WTC11 (cell line): ENCODE measurements at regions not wholly inside any gene's neighbourhood (a gene's known extent, or its start where the extent isn't known, plus 50 kb on each side); places are given as distances from the start of the nearest gene placed in this dataset.

Source experiments
- ATAC-seq: fragments of 200-7000 bp; cut with Tn5 transposase; 2 replicates; pipeline ENCODE4 v1.10.0; 2021; ENCODE audit warnings: mild to moderate bottlenecking, moderate library complexity
- CTCF ChIA-PET: fragments of 300-600 bp; sonication (Branson Sonifier 250); formaldehyde crosslinking; loops from one replicate; lab custom pipeline; 2021; ENCODE audit warnings: antibody characterized with exemption; lab: Charles Lee
- POLR2A ChIA-PET: fragments of 350-600 bp; sonication (Branson Sonifier 250); formaldehyde crosslinking; loops from one replicate; lab custom pipeline; 2021; ENCODE audit warnings: antibody characterized with exemption; lab: Charles Lee
- DNase-seq: peaks from one replicate; pipeline ENCODE4 v3.0.0; 2021; ENCODE audit warnings: low spot score
- H3K27ac Mint-ChIP-seq: 2 replicates; pipeline ENCODE4 v1.8.0; 2021; ENCODE audit warnings: mixed read lengths
- H3K27me3 Mint-ChIP-seq: 2 replicates; pipeline ENCODE4 v1.8.0; 2021; ENCODE audit warnings: low read depth, mild to moderate bottlenecking, moderate library complexity, mixed read lengths
- H3K36me3 Mint-ChIP-seq: 2 replicates; pipeline ENCODE4 v1.8.0; 2021; ENCODE audit warnings: mixed read lengths
- H3K4me1 Mint-ChIP-seq: 2 replicates; pipeline ENCODE4 v1.8.0; 2022; ENCODE audit warnings: mixed read lengths
- H3K4me3 Mint-ChIP-seq: 2 replicates; pipeline ENCODE4 v1.8.0; 2021; ENCODE audit warnings: mild to moderate bottlenecking, moderate library complexity, mixed read lengths
- H3K9me3 Mint-ChIP-seq: 2 replicates; pipeline ENCODE4 v1.8.0; 2021; ENCODE audit warnings: mixed read lengths
- ATF3 ChIP-seq: sonication (generic); formaldehyde crosslinking; conservative IDR thresholded peaks from 2 replicates; pipeline ENCODE4 v1.8.1; 2022; ENCODE audit warnings: mild to moderate bottlenecking, missing genetic modification reagents
- CREM ChIP-seq: sonication (generic); formaldehyde crosslinking; IDR thresholded peaks from 2 replicates; pipeline ENCODE4 v1.8.1; 2022; ENCODE audit warnings: mild to moderate bottlenecking, missing genetic modification reagents, moderate library complexity
- E2F4 ChIP-seq: sonication (generic); formaldehyde crosslinking; IDR thresholded peaks from 2 replicates; pipeline ENCODE4 v1.8.1; 2022; ENCODE audit warnings: low read depth, mild to moderate bottlenecking, moderate library complexity, missing genetic modification reagents, borderline replicate concordance
- ESRRA ChIP-seq: sonication (generic); formaldehyde crosslinking; IDR thresholded peaks from 2 replicates; pipeline ENCODE4 v1.8.1; 2022; ENCODE audit warnings: mild to moderate bottlenecking, missing genetic modification reagents, borderline replicate concordance
- FOXK1 ChIP-seq: sonication (generic); formaldehyde crosslinking; IDR thresholded peaks from 2 replicates; pipeline ENCODE4 v1.8.0; 2022; ENCODE audit warnings: mild to moderate bottlenecking, moderate library complexity, missing genetic modification reagents
- GABPB1 ChIP-seq: sonication (generic); formaldehyde crosslinking; IDR thresholded peaks from 2 replicates; pipeline ENCODE4 v1.8.1; 2023; ENCODE audit warnings: mild to moderate bottlenecking, missing genetic modification reagents
- GTF2I ChIP-seq: fragments of 250-450 bp; sonication (Bioruptor Pico); conservative IDR thresholded peaks from 2 replicates; pipeline ENCODE4 v1.4.0; 2021; ENCODE audit warnings: mild to moderate bottlenecking
- HMGA2 ChIP-seq: fragments of 250-450 bp; sonication (Bioruptor Pico); IDR thresholded peaks from 2 replicates; pipeline ENCODE4 v1.4.0; 2021; ENCODE audit warnings: mild to moderate bottlenecking, moderate library complexity
- MAX ChIP-seq: sonication (generic); formaldehyde crosslinking; IDR thresholded peaks from 2 replicates; pipeline ENCODE4 v1.8.0; 2022; ENCODE audit warnings: mild to moderate bottlenecking, missing genetic modification reagents
- NFATC4 ChIP-seq: fragments of 250-450 bp; sonication (Bioruptor Pico); IDR thresholded peaks from 2 replicates; pipeline ENCODE4 v1.9.0; 2021; ENCODE audit warnings: mild to moderate bottlenecking
- SP1 ChIP-seq: sonication (generic); formaldehyde crosslinking; conservative IDR thresholded peaks from 2 replicates; pipeline ENCODE4 v1.8.1; 2022; ENCODE audit warnings: missing genetic modification reagents
- TEAD4 ChIP-seq: sonication (generic); formaldehyde crosslinking; IDR thresholded peaks from 2 replicates; pipeline ENCODE4 v1.8.0; 2022; ENCODE audit warnings: mild to moderate bottlenecking, missing genetic modification reagents
- USF2 ChIP-seq: sonication (generic); formaldehyde crosslinking; IDR thresholded peaks from 2 replicates; pipeline ENCODE4 v1.8.1; 2023; ENCODE audit warnings: mild to moderate bottlenecking, missing genetic modification reagents, moderate library complexity
- ZNF121 ChIP-seq: sonication (generic); formaldehyde crosslinking; IDR thresholded peaks from 2 replicates; pipeline ENCODE4 v1.8.0; 2023; ENCODE audit warnings: missing genetic modification reagents
- ZNF317 ChIP-seq: sonication (generic); formaldehyde crosslinking; IDR thresholded peaks from 2 replicates; pipeline ENCODE4 v1.8.1; 2023; ENCODE audit warnings: low read depth, mild to moderate bottlenecking, moderate library complexity, missing genetic modification reagents, borderline replicate concordance
- ZNF512 ChIP-seq: sonication (generic); formaldehyde crosslinking; IDR thresholded peaks from 2 replicates; pipeline ENCODE4 v1.8.1; 2022; ENCODE audit warnings: missing genetic modification reagents, borderline replicate concordance
- ZNF532 ChIP-seq: fragments of 250-450 bp; sonication (Bioruptor Pico); IDR thresholded peaks from 2 replicates; pipeline ENCODE4 v1.9.0; 2021; ENCODE audit warnings: mild to moderate bottlenecking, borderline replicate concordance
- TF ChIP-seq, protein P1 (sequence below): sonication (generic); formaldehyde crosslinking; IDR thresholded peaks from 2 replicates; pipeline ENCODE4 v1.8.0; 2023; ENCODE audit warnings: mild to moderate bottlenecking, missing genetic modification reagents
- TF ChIP-seq, protein P2 (sequence below): sonication (generic); formaldehyde crosslinking; IDR thresholded peaks from 2 replicates; pipeline ENCODE4 v1.8.1; 2022; ENCODE audit warnings: low read depth, missing genetic modification reagents, borderline replicate concordance
- TF ChIP-seq, protein P3 (sequence below): sonication (generic); formaldehyde crosslinking; IDR thresholded peaks from 2 replicates; pipeline ENCODE4 v1.8.1; 2023; ENCODE audit warnings: mild to moderate bottlenecking, missing genetic modification reagents, moderate library complexity

DNA sequence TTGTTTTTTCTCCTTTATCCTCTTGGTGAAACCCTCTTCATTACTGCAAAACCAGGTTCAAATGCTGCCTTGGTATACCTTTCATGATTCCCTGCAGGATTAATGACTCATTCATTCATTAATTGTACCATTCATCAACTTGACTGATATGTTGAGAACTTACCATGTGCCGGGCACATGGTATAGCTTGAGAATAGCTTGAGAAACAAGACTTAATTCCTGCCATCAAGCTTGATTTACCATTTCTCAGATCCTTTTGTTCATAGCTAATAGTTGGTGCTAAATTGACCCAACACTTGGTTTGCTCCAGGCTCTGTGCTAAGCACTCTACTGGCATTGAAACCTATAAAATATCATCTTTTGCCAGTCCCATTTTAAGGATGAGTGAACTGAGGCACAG is 165.7 kb downstream of the YIPF5 start:
- peaks cover 48% of the 10 kb centered on the region for H3K36me3 Mint-ChIP-seq
- peaks cover 50% of the 10 kb centered on the region for H3K9me3 Mint-ChIP-seq
- H3K27me3 Mint-ChIP-seq, result no peaks in the 10 kb centered on the region; the same call in 1 of the 2 replicates
- no peak for DNase-seq
- POLR2A ChIA-PET, result no interaction called here
- H3K4me3 Mint-ChIP-seq, result no peak overlapping the region
- CTCF ChIA-PET, result no interaction called here
- no peaks in the 10 kb centered on the region for H3K4me1 Mint-ChIP-seq
- H3K27ac Mint-ChIP-seq, result no peak overlapping the region
- no peak for TF ChIP-seq TEAD4 (CRISPR knock-in tag)
- TF ChIP-seq ZNF532 (CRISPR knock-in tag), result no peak
- no peak for TF ChIP-seq GABPB1
- no peak for TF ChIP-seq ESRRA (CRISPR knock-in tag)
- TF ChIP-seq ZNF121 (CRISPR knock-in tag), result no peak
- TF ChIP-seq ZNF512 (CRISPR knock-in tag), result no peak
- TF ChIP-seq E2F4 (CRISPR knock-in tag), result no peak
- TF ChIP-seq, protein P1, sequence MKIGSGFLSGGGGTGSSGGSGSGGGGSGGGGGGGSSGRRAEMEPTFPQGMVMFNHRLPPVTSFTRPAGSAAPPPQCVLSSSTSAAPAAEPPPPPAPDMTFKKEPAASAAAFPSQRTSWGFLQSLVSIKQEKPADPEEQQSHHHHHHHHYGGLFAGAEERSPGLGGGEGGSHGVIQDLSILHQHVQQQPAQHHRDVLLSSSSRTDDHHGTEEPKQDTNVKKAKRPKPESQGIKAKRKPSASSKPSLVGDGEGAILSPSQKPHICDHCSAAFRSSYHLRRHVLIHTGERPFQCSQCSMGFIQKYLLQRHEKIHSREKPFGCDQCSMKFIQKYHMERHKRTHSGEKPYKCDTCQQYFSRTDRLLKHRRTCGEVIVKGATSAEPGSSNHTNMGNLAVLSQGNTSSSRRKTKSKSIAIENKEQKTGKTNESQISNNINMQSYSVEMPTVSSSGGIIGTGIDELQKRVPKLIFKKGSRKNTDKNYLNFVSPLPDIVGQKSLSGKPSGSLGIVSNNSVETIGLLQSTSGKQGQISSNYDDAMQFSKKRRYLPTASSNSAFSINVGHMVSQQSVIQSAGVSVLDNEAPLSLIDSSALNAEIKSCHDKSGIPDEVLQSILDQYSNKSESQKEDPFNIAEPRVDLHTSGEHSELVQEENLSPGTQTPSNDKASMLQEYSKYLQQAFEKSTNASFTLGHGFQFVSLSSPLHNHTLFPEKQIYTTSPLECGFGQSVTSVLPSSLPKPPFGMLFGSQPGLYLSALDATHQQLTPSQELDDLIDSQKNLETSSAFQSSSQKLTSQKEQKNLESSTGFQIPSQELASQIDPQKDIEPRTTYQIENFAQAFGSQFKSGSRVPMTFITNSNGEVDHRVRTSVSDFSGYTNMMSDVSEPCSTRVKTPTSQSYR, result no peak
- no peak for TF ChIP-seq HMGA2 (CRISPR knock-in tag)
- TF ChIP-seq USF2, result no peak
- TF ChIP-seq GTF2I (CRISPR knock-in tag), result no peak
- TF ChIP-seq, protein P2, sequence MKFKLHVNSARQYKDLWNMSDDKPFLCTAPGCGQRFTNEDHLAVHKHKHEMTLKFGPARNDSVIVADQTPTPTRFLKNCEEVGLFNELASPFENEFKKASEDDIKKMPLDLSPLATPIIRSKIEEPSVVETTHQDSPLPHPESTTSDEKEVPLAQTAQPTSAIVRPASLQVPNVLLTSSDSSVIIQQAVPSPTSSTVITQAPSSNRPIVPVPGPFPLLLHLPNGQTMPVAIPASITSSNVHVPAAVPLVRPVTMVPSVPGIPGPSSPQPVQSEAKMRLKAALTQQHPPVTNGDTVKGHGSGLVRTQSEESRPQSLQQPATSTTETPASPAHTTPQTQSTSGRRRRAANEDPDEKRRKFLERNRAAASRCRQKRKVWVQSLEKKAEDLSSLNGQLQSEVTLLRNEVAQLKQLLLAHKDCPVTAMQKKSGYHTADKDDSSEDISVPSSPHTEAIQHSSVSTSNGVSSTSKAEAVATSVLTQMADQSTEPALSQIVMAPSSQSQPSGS (CRISPR knock-in tag), result no peak
- TF ChIP-seq ATF3 (CRISPR knock-in tag), result no peak
- no peak for TF ChIP-seq SP1 (CRISPR knock-in tag)
- no peak for TF ChIP-seq NFATC4 (CRISPR knock-in tag)
- no peak for TF ChIP-seq FOXK1
- TF ChIP-seq ZNF317 (CRISPR knock-in tag), result no peak
- no peak for TF ChIP-seq CREM
- TF ChIP-seq MAX (CRISPR knock-in tag), result no peak
- TF ChIP-seq, protein P3, sequence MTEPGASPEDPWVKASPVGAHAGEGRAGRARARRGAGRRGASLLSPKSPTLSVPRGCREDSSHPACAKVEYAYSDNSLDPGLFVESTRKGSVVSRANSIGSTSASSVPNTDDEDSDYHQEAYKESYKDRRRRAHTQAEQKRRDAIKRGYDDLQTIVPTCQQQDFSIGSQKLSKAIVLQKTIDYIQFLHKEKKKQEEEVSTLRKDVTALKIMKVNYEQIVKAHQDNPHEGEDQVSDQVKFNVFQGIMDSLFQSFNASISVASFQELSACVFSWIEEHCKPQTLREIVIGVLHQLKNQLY (CRISPR knock-in tag), result no peak
- no peak for ATAC-seq
